Progenitor cell of endocrine pancreas (in vitro differentiated cells): ENCODE measurements at regions not wholly inside any gene's neighbourhood (a gene's known extent, or its start where the extent isn't known, plus 50 kb on each side); places are given as distances from the start of the nearest gene placed in this dataset.

Source experiments
- DNase-seq: peaks from one replicate; pipeline ENCODE4 v3.0.0; 2021; ENCODE audit warnings: low spot score; ENCODE audit not compliant: unreplicated experiment
- H3K27ac Mint-ChIP-seq: 2 replicates; pipeline ENCODE4 v1.8.0; 2021; ENCODE audit warnings: mild to moderate bottlenecking, moderate library complexity, mixed read lengths
- H3K27me3 Mint-ChIP-seq: 2 replicates; pipeline ENCODE4 v1.8.0; 2021; ENCODE audit warnings: mixed read lengths
- H3K36me3 Mint-ChIP-seq: 2 replicates; pipeline ENCODE4 v1.8.0; 2022; ENCODE audit warnings: mixed read lengths; ENCODE audit not compliant: insufficient read depth
- H3K4me1 Mint-ChIP-seq: 2 replicates; pipeline ENCODE4 v1.8.0; 2021; ENCODE audit warnings: low read depth, mixed read lengths
- H3K4me3 Mint-ChIP-seq: 2 replicates; pipeline ENCODE4 v1.8.0; 2021; ENCODE audit warnings: low read depth, mild to moderate bottlenecking, moderate library complexity, mixed read lengths
- H3K9me3 Mint-ChIP-seq: 2 replicates; pipeline ENCODE4 v1.8.0; 2021; ENCODE audit warnings: low read depth, mixed read lengths
- TF ChIP-seq, protein P1 (sequence below): fragments of 200-600 bp; sonication (generic); IDR thresholded peaks from one replicate; pipeline ENCODE4 v1.5.0; 2021; ENCODE audit warnings: antibody characterized with exemption, mild to moderate bottlenecking; ENCODE audit not compliant: unreplicated experiment

DNA sequence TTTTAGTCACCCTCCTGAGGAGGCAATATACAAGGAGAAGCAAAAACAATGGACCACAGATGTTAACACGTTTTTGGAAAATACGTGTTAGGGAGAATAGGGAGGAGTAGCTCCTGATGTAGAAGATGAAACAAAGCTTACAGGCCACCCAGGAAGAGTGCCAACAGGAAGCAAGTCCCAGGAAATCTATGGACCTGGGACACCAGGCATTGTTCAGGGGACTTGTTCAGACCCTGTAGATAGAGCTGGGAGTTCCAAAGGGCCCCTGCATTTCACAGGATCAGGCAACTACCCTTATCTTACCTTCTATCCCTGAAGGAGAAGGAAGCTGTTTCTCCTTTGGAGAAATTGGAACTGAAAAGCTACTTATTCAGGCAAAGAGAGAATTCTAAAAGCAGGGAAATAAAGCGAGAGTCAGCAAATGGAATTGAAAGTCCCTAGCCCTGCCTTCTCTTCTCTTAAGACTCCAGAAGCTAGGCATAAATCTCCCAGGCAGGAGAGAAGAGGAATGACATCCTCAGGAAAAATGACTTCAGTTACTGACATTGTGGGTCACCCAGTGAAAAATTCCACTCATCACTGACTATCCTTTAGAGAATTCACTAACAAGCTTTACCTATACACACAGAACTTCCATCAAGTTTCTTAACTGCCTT lies 77.7 kb upstream of the FAM3C start:
- TF ChIP-seq, protein P1, sequence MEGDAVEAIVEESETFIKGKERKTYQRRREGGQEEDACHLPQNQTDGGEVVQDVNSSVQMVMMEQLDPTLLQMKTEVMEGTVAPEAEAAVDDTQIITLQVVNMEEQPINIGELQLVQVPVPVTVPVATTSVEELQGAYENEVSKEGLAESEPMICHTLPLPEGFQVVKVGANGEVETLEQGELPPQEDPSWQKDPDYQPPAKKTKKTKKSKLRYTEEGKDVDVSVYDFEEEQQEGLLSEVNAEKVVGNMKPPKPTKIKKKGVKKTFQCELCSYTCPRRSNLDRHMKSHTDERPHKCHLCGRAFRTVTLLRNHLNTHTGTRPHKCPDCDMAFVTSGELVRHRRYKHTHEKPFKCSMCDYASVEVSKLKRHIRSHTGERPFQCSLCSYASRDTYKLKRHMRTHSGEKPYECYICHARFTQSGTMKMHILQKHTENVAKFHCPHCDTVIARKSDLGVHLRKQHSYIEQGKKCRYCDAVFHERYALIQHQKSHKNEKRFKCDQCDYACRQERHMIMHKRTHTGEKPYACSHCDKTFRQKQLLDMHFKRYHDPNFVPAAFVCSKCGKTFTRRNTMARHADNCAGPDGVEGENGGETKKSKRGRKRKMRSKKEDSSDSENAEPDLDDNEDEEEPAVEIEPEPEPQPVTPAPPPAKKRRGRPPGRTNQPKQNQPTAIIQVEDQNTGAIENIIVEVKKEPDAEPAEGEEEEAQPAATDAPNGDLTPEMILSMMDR, result no peak
- no peak for DNase-seq
- Mint-ChIP-seq H3K9me3 (no peaks in the 10 kb centered on the region), H3K4me1 (no peaks in the 10 kb centered on the region), H3K4me3 (no peak overlapping the region), H3K27me3 (no peaks in the 10 kb centered on the region), H3K36me3 (no peaks in the 10 kb centered on the region), H3K27ac (no peak overlapping the region)

DNA sequence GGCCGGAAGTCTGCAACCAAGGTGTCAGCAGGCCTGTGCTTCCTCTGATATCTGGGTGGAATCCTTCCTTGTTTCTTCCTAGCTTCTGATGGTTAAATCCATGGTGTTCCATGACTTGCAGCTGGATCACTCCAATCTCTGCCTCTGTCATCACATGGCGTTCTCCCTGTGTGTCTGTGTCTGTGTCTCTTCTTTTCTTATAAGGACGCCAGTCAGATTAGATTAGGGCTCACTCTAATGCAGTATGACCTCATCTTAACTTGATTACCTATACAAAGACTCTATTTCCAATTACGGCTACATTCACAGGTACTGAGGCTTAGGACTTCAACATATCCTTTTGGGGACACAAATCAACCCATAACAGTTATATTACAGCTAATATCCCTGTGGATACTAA lies 70.3 kb upstream of the FAM3C start:
- H3K27ac Mint-ChIP-seq, result no peak overlapping the region
- no peaks in the 10 kb centered on the region for H3K9me3 Mint-ChIP-seq
- H3K27me3 Mint-ChIP-seq, result no peaks in the 10 kb centered on the region
- no peaks in the 10 kb centered on the region for H3K36me3 Mint-ChIP-seq
- no peaks in the 10 kb centered on the region for H3K4me1 Mint-ChIP-seq
- DNase-seq, result no peak
- TF ChIP-seq, protein P1, result no peak
- no peak overlapping the region for H3K4me3 Mint-ChIP-seq

DNA sequence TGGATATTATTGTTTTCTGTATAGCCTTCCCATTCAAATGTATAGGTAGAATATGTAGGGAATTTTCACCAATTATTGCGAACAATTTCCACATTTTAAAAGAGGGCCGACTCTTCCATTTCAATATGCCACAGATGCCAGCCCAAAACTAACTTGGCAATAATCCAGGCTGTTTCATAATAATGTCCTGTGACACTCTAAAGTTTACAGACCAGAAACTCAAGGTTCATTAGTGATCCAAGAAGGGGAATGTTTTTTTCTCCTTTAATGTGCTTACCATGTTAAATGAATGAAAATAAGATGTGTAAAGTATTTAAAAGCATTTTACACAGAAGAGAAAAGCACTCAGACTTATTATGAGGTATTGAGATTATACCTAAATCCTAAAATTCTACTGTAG lies 63.0 kb upstream of the FAM3C start:
- H3K9me3 Mint-ChIP-seq, result no peaks in the 10 kb centered on the region
- no peaks in the 10 kb centered on the region for H3K27me3 Mint-ChIP-seq
- TF ChIP-seq, protein P1, result no peak
- H3K36me3 Mint-ChIP-seq, result no peaks in the 10 kb centered on the region
- no peak overlapping the region for H3K4me3 Mint-ChIP-seq
- no peak overlapping the region for H3K27ac Mint-ChIP-seq
- no peak for DNase-seq
- H3K4me1 Mint-ChIP-seq, result no peaks in the 10 kb centered on the region

DNA sequence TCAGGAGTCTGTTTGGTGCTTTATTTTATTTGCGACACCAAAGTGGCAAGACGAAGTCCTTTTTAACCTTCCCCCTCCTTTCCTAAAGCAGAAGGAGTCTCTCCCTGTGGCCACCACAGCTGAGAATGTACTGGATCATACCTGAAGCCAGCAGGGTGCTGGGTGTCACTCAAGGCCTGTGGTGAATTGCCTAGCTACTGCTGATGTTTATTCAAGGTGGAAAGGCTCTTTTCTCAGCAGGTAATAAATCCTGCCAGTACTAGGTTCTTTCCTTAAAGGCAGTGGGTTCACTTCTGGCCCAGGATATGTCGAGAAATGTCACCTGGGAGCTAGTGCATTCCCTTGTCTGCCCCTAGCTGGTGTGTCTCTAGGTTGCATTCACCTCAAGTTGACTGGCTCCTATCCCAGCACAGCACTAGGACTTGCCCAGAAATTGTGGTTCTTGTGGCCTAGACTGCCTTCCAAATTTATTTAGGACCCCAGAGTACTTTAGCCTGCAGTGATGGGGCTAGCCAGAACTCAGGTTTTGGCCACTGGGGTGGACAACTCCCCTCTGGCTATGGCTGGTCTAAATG lies 60.8 kb upstream of the FAM3C start:
- peaks cover 9% of the 10 kb centered on the region for H3K9me3 Mint-ChIP-seq
- no peak overlapping the region for H3K27ac Mint-ChIP-seq
- no peaks in the 10 kb centered on the region for H3K27me3 Mint-ChIP-seq
- no peak for DNase-seq
- H3K4me3 Mint-ChIP-seq, result no peak overlapping the region
- TF ChIP-seq, protein P1, result no peak
- H3K4me1 Mint-ChIP-seq, result no peaks in the 10 kb centered on the region
- no peaks in the 10 kb centered on the region for H3K36me3 Mint-ChIP-seq

DNA sequence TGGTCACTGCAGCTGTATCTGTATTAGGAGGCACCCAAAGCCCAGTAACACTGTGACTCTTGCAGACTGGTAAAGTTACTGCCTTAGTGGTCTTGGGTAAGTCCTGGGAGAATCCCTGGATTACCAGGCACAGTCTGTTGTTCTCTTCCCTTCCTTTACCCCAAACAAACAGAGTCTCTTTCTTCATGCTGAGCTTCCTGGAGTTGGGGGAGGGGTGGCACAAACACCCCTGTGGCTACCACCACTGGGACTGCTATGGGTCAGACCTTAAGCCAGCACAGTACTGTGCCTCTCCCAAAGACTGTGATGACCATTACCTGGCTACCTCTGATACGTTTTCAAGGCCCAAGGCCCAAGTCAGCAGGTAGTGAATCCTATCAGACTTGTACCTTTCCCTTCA lies 59.9 kb upstream of the FAM3C start:
- no peaks in the 10 kb centered on the region for H3K4me1 Mint-ChIP-seq
- H3K27me3 Mint-ChIP-seq, result no peaks in the 10 kb centered on the region
- H3K4me3 Mint-ChIP-seq, result no peak overlapping the region
- no peaks in the 10 kb centered on the region for H3K36me3 Mint-ChIP-seq
- TF ChIP-seq, protein P1, result no peak
- no peak for DNase-seq
- no peak overlapping the region for H3K27ac Mint-ChIP-seq
- H3K9me3 Mint-ChIP-seq, result peaks cover 9% of the 10 kb centered on the region
